Ectodermal cell (in vitro differentiated cells): ENCODE measurements at regions not wholly inside any gene's neighbourhood (a gene's known extent, or its start where the extent isn't known, plus 50 kb on each side); places are given as distances from the start of the nearest gene placed in this dataset.

ENCODE experiments used
- H3K27ac ChIP-seq: 2 replicates; pipeline ENCODE4 v1.7.0; 2013; ENCODE audit warnings: mild to moderate bottlenecking, low read depth, low read length; ENCODE audit not compliant: insufficient read depth, poor library complexity, severe bottlenecking
- H3K27me3 ChIP-seq: 2 replicates; pipeline ENCODE4 v1.7.0; 2013; ENCODE audit warnings: mild to moderate bottlenecking, low read length; ENCODE audit not compliant: insufficient read depth, control insufficient read depth, poor library complexity, severe bottlenecking
- H3K36me3 ChIP-seq: one replicate; pipeline ENCODE4 v1.7.0; 2013; ENCODE audit warnings: low read length; ENCODE audit not compliant: control insufficient read depth, insufficient read depth
- H3K4me1 ChIP-seq: one replicate; pipeline ENCODE4 v1.7.0; 2013; ENCODE audit warnings: low read length; ENCODE audit not compliant: control insufficient read depth, insufficient read depth
- H3K4me3 ChIP-seq: 2 replicates; pipeline ENCODE4 v1.7.0; 2013; ENCODE audit warnings: low read depth, low read length, control low read depth; ENCODE audit not compliant: insufficient read depth
- H3K9me3 ChIP-seq: 2 replicates; pipeline ENCODE4 v1.7.0; 2013; ENCODE audit warnings: mild to moderate bottlenecking, low read length, moderate library complexity; ENCODE audit not compliant: control insufficient read depth
- WGBS, 2 experiments: methylation state at CpG; one replicate each; pipeline ENCODE4 v1.1.7; 2013; ENCODE audit warnings: missing lambda C conversion rate in 2 of 2; 5-methylcytosine and 5-hydroxymethylcytosine counted together

DNA sequence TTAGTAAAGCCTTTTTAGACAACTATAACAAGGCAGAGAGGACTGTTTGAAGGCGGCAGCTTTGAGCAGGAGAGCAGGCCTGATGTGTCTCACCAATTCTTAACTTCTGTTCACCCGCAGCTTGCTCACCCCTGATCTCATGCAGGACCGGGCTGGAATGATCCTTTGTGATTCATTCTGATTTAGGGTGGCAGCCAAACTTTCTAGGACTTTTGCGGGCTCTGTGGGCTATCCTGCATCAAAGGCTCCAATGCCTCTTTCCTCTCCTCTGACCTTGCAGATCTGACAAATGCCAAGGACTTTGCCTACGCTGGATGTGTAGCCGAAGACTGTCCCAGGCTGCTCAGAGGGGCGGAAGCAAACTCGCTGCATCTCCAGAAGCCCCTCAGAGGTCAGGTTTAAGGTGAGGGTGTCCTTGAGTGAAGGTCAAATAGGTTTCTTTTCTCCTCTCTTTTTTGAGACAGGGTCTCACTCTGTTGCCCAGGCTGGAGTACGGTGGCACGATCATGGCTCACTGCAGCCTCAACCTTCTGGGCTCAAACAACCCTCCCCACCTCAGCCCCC, 72.3 kb downstream of the VEGFA start:
- 82 to 86% methylated on average over 10 of the region's 10 CpGs for WGBS, 2 experiments
- H3K27me3 ChIP-seq = no peaks in the 10 kb centered on the region
- H3K27ac ChIP-seq = no peak overlapping the region
- H3K36me3 ChIP-seq = no peaks in the 10 kb centered on the region
- no peak overlapping the region for H3K4me3 ChIP-seq
- H3K4me1 ChIP-seq = peaks cover 5% of the 10 kb centered on the region
- no peaks in the 10 kb centered on the region for H3K9me3 ChIP-seq

- no peaks in the 10 kb centered on the region for H3K27me3 ChIP-seq
- no peaks in the 10 kb centered on the region for H3K9me3 ChIP-seq
- 87 to 90% methylated on average over 5 of the region's 5 CpGs for WGBS, 2 experiments
- no peaks in the 10 kb centered on the region for H3K36me3 ChIP-seq
- no peak overlapping the region for H3K27ac ChIP-seq
- peaks cover 12% of the 10 kb centered on the region for H3K4me1 ChIP-seq
- H3K4me3 ChIP-seq = no peak overlapping the region
Measured at GRCh38 chr6:43840490-43841218, 70.6 kb downstream of the VEGFA start.

GRCh38 chr6:43838276-43839036, 68.4 kb downstream of the VEGFA start:
- Histone ChIP-seq H3K4me3 (no peak overlapping the region), H3K27ac (no peak overlapping the region), H3K9me3 (no peaks in the 10 kb centered on the region), H3K36me3 (no peaks in the 10 kb centered on the region), H3K4me1 (peaks cover 18% of the 10 kb centered on the region), H3K27me3 (no peaks in the 10 kb centered on the region)
- 88 to 90% methylated on average over 9 of the region's 9 CpGs for WGBS, 2 experiments

DNA sequence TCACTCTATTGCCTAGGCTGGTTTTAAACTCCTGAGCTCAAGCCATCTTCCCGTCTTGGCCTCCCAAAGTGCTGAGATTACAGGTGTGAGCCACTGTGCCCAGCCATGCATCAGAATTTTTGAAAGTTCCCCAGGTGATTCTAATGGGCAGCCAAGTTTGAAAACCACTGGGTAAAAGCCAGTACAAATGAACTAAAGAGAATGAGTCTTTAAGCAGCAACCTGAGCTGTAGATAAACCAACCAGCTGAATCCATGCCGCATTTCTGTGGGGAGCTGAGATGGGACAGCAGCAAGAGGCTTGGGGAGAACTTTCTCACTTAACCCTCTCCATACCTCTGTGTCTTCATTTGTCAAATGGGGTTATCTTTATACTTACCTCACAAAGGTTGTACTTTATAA, 67.5 kb downstream of the VEGFA start:
- Histone ChIP-seq H3K4me1 (peaks cover 23% of the 10 kb centered on the region), H3K4me3 (no peak overlapping the region), H3K27me3 (no peaks in the 10 kb centered on the region), H3K9me3 (no peaks in the 10 kb centered on the region), H3K36me3 (no peaks in the 10 kb centered on the region), H3K27ac (no peak overlapping the region)
- 65 to 73% methylated on average over 2 of the region's 2 CpGs for WGBS, 2 experiments

DNA sequence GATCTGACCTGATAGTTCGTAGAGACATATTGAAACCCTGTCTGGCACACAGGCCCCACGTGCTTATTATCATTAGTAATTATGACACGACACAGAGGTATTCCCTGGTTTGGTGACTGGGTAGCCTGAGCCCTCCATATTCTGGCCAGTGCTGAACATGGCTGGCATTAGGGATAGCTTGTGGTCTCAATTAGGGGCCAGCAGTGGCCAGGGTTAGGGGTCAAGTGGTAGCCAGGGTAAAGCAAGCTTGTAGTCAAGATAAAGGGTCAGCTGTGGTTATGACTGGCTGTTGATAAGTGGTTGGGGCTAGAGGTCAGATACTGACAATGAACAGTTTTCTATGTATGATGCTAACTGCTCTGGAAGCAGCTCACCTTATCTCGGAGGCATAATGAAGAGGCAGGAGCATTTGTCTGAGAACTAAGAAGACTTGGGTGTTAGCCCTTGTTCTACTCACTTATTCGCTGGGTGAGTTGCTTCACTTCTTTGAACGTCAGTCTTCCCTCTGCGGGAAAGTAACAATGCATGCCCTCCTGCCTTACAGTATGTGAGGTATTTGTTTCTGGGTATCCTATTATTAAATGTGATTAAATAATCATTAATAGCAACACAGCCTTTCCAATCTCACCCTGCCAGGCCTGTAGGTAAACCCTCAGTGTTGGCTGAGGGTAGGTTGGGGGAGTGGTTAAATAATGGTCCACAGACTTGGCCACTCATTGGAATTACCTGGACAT, 66.7 kb downstream of the VEGFA start:
- 80 to 86% methylated on average over 6 to 7 of the region's 7 CpGs for WGBS, 2 experiments
- Histone ChIP-seq H3K27me3 (no peaks in the 10 kb centered on the region), H3K9me3 (no peaks in the 10 kb centered on the region), H3K27ac (no peak overlapping the region), H3K4me3 (no peak overlapping the region), H3K36me3 (no peaks in the 10 kb centered on the region), H3K4me1 (peaks cover 23% of the 10 kb centered on the region)
